ENCODE measurements at regions not wholly inside any gene's neighbourhood (a gene's known extent, or its start where the extent isn't known, plus 50 kb on each side); places are given as distances from the start of the nearest gene placed in this dataset.

- Mint-ChIP-seq H3K27ac (no peak overlapping the region), H3K36me3 (peaks cover 17% of the 10 kb centered on the region), H3K4me3 (no peak overlapping the region), H3K4me1 (no peaks in the 10 kb centered on the region), H3K27me3 (ENCODE audit: low read depth) (no peaks in the 10 kb centered on the region; the same call in 1 of the 2 replicates), H3K9me3 (peaks cover 24% of the 10 kb centered on the region)
- ATAC-seq: no peak
- TF ChIP-seq SP1 (CRISPR knock-in tag; conservative IDR thresholded peaks at IDR 0.05): no peak
- ChIA-PET POLR2A (no interaction called here), CTCF (no interaction called here)
- no peak for DNase-seq (ENCODE audit: low spot score)
Measured at GRCh38 chr15:46880791-46881190, 836.5 kb upstream of the SEMA6D start.

DNA sequence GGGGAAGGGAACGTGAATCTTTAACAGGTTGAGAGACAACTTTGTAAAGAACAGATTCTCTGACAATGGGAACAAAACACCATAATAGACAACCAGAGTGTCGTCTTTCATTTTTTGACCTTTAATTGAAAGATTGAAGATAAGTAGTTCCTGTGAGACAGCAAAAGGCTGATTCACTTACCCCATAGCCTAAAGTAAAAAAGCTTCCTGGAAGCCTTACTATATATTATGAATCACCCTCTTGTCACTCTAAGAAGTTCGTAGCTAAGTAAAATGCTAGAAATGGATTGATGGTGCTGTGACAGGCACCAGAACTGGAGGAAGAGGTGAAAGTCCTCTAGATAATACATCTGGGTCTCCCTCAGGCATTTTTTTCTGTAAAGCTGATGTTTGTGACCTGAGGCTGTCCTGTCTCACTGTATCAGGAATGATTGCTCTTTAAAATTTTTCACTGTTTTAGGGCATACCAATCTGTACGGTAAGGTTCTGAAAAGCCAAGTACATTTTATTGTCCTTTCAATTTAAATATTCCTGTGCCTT is 824.6 kb upstream of the SEMA6D start:
- DNase-seq (ENCODE audit: low spot score): no peak
- H3K9me3 Mint-ChIP-seq: peaks cover 4% of the 10 kb centered on the region; the same call in 1 of the 2 replicates
- ATAC-seq: no peak
- no peaks in the 10 kb centered on the region for H3K36me3 Mint-ChIP-seq
- no peak for TF ChIP-seq FOXP1 (CRISPR knock-in tag; IDR thresholded peaks at IDR 0.05; ENCODE audit: borderline replicate concordance)
- TF ChIP-seq, protein P1, sequence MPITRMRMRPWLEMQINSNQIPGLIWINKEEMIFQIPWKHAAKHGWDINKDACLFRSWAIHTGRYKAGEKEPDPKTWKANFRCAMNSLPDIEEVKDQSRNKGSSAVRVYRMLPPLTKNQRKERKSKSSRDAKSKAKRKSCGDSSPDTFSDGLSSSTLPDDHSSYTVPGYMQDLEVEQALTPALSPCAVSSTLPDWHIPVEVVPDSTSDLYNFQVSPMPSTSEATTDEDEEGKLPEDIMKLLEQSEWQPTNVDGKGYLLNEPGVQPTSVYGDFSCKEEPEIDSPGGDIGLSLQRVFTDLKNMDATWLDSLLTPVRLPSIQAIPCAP (CRISPR knock-in tag; IDR thresholded peaks at IDR 0.05): no peak
- TF ChIP-seq TCF7 (CRISPR knock-in tag; IDR thresholded peaks at IDR 0.05; ENCODE audit: low read depth): no peak
- TF ChIP-seq NR3C1 (CRISPR knock-in tag; conservative IDR thresholded peaks at IDR 0.05; ENCODE audit: low read depth): no peak
- TF ChIP-seq SOX15 (CRISPR knock-in tag; IDR thresholded peaks at IDR 0.05): no peak
- no peak for TF ChIP-seq NFE2L1 (CRISPR knock-in tag; IDR thresholded peaks at IDR 0.05)
- no peak for TF ChIP-seq CTCF (IDR thresholded peaks at IDR 0.05)
- H3K27me3 Mint-ChIP-seq (ENCODE audit: low read depth): no peaks in the 10 kb centered on the region; the same call in 1 of the 2 replicates
- ChIA-PET POLR2A (no interaction called here), CTCF (no interaction called here)
- no peak overlapping the region for H3K4me3 Mint-ChIP-seq
- H3K4me1 Mint-ChIP-seq: no peaks in the 10 kb centered on the region
- no peak overlapping the region for H3K27ac Mint-ChIP-seq

GRCh38 chr15:46894644-46895043 is 822.7 kb upstream of the SEMA6D start:
- Mint-ChIP-seq H3K27me3 (ENCODE audit: low read depth) (no peaks in the 10 kb centered on the region), H3K36me3 (no peaks in the 10 kb centered on the region), H3K9me3 (peaks cover 4% of the 10 kb centered on the region; the same call in 1 of the 2 replicates), H3K4me1 (no peaks in the 10 kb centered on the region), H3K4me3 (no peak overlapping the region), H3K27ac (no peak overlapping the region)
- CTCF ChIA-PET: no interaction called here
- POLR2A ChIA-PET: no interaction called here
- ATAC-seq (no peak), DNase-seq (ENCODE audit: low spot score) (no peak)
- TF ChIP-seq ZNF396 (CRISPR knock-in tag; IDR thresholded peaks at IDR 0.05; ENCODE audit: borderline replicate concordance): no peak
- no peak for TF ChIP-seq CTCF (IDR thresholded peaks at IDR 0.05)
- TF ChIP-seq GTF2I (CRISPR knock-in tag; conservative IDR thresholded peaks at IDR 0.05): no peak
- no peak for TF ChIP-seq IRF2 (CRISPR knock-in tag; IDR thresholded peaks at IDR 0.05; ENCODE audit: borderline replicate concordance, low read depth)

- Mint-ChIP-seq H3K4me3 (no peak overlapping the region), H3K4me1 (no peaks in the 10 kb centered on the region), H3K36me3 (no peaks in the 10 kb centered on the region), H3K27ac (no peak overlapping the region), H3K9me3 (peaks cover 4% of the 10 kb centered on the region; the same call in 1 of the 2 replicates), H3K27me3 (ENCODE audit: low read depth) (no peaks in the 10 kb centered on the region)
- CTCF ChIA-PET: no interaction called here
- ATAC-seq (no peak), DNase-seq (ENCODE audit: low spot score) (no peak)
- POLR2A ChIA-PET: no interaction called here
- TF ChIP-seq OVOL2 (CRISPR knock-in tag; IDR thresholded peaks at IDR 0.05; ENCODE audit: borderline replicate concordance) (no peak), SOX15 (CRISPR knock-in tag; IDR thresholded peaks at IDR 0.05) (no peak), ATF2 (CRISPR knock-in tag; IDR thresholded peaks at IDR 0.05; ENCODE audit: borderline replicate concordance, low read depth) (no peak), ZNF416 (CRISPR knock-in tag; IDR thresholded peaks at IDR 0.05) (no peak), HMGXB4 (CRISPR knock-in tag; IDR thresholded peaks at IDR 0.05) (no peak), ESRRA (CRISPR knock-in tag; IDR thresholded peaks at IDR 0.05; ENCODE audit: borderline replicate concordance) (no peak), SMAD4 (CRISPR knock-in tag; IDR thresholded peaks at IDR 0.05) (no peak)
- TF ChIP-seq, protein P2, sequence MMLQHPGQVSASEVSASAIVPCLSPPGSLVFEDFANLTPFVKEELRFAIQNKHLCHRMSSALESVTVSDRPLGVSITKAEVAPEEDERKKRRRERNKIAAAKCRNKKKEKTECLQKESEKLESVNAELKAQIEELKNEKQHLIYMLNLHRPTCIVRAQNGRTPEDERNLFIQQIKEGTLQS (CRISPR knock-in tag; conservative IDR thresholded peaks at IDR 0.05): no peak
- TF ChIP-seq, protein P3, sequence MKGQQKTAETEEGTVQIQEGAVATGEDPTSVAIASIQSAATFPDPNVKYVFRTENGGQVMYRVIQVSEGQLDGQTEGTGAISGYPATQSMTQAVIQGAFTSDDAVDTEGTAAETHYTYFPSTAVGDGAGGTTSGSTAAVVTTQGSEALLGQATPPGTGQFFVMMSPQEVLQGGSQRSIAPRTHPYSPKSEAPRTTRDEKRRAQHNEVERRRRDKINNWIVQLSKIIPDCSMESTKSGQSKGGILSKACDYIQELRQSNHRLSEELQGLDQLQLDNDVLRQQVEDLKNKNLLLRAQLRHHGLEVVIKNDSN (CRISPR knock-in tag; IDR thresholded peaks at IDR 0.05): no peak
Measured at GRCh38 chr15:46897266-46897665, 820.0 kb upstream of the SEMA6D start.

Data from WTC11 (cell line).